ENCODE measurements at regions not wholly inside any gene's neighbourhood (a gene's known extent, or its start where the extent isn't known, plus 50 kb on each side); places are given as distances from the start of the nearest gene placed in this dataset.

DNA sequence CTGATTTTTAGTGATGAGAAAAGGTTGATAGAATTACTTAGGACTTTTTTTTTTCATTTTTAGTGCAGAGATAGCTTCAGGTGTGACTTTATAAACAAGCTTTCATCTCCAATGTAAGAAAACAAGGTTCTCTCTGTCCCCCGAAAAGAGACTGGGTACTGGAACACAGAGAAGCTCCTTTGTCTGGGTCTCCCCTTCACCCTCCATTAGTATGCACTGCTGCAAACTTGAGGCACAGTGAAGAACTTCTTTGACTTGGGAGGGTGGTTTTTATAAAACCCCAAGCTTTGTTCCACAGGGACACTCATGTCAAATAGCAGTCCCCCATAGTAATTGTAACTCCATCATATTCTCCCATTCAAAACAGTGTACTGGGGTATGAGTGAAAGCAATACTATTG, 93.5 kb upstream of the SOX2 start:
- DNase-seq: no peak
- Histone ChIP-seq H3K9ac (ENCODE audit: low read length in 3 of 3) (no peak overlapping the region), H3K36me3 (ENCODE audit: control insufficient read depth in 2 of 3, insufficient read depth in 3 of 3, low read length in 3 of 3) (no peaks in the 10 kb centered on the region), H3K27me3 (ENCODE audit: control insufficient read depth, insufficient read depth, low read length) (no peaks in the 10 kb centered on the region), H3K4me3 (ENCODE audit: low read length in 3 of 3) (no peak overlapping the region), H3K4me1 (ENCODE audit: control insufficient read depth in 2 of 3, insufficient read depth in 2 of 3, low read depth in 1 of 3, low read length in 3 of 3) (no peaks in the 10 kb centered on the region), H3K9me3 (ENCODE audit: control insufficient read depth in 2 of 3, insufficient read depth in 1 of 3, low read length in 3 of 3) (no peaks in the 10 kb centered on the region), H3K27ac (ENCODE audit: low read depth in 2 of 2, low read length in 2 of 2) (no peak overlapping the region)
- TF ChIP-seq, protein P1, sequence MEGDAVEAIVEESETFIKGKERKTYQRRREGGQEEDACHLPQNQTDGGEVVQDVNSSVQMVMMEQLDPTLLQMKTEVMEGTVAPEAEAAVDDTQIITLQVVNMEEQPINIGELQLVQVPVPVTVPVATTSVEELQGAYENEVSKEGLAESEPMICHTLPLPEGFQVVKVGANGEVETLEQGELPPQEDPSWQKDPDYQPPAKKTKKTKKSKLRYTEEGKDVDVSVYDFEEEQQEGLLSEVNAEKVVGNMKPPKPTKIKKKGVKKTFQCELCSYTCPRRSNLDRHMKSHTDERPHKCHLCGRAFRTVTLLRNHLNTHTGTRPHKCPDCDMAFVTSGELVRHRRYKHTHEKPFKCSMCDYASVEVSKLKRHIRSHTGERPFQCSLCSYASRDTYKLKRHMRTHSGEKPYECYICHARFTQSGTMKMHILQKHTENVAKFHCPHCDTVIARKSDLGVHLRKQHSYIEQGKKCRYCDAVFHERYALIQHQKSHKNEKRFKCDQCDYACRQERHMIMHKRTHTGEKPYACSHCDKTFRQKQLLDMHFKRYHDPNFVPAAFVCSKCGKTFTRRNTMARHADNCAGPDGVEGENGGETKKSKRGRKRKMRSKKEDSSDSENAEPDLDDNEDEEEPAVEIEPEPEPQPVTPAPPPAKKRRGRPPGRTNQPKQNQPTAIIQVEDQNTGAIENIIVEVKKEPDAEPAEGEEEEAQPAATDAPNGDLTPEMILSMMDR (IDR thresholded peaks at IDR 0.05; ENCODE audit: borderline replicate concordance, extremely low read depth, insufficient read depth): no peak
- intact Hi-C loops (cut with DNase I): no loop called here
- FAIRE-seq: no peak

DNA sequence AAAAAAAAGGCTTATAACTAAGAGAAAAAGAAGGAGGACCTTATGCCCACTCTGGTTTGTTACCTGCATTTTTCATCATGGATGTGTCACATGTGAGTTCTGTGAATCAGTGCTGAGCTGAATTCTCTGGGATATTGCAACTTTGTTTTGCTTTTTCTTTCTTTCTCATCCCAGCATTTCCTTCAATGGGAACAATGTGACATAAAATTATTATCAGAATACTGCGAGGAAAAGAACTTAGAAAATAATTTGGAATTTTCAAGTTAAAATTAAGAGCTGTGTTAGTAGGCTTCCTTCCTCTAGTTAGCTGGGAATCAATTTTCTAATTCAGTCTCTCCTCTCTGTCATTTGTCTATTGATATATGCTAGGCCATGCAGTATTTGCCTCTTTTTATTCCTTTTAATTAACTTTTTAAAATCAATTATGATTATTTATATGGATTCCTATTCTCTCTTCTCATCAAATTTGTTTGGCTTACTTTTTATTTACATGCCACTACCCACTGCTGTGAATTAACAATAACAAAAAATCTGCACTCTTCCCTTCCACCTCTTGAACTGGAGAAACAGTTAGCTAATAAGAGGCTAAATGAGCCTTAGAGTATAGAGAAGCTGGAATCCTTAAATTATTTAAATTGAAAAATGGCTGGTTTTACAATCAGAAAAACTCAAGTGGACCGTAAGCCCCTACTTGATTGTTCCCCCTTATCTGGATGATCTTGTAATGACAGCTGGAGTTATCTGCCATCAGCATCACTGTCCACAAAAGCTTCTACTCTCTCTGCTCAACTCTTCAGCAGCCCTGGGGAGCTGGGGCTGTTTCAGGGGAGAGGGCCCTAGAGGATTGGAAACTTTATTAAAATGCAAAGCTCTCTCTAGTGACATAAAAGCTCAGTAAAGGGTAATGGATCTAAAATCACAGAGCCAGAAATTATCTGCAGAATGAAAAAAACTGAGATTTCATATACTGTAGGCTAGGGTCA, 95.3 kb upstream of the SOX2 start:
- Histone ChIP-seq H3K4me1 (ENCODE audit: control insufficient read depth in 2 of 3, insufficient read depth in 2 of 3, low read depth in 1 of 3, low read length in 3 of 3) (no peaks in the 10 kb centered on the region), H3K9me3 (ENCODE audit: control insufficient read depth in 2 of 3, insufficient read depth in 1 of 3, low read length in 3 of 3) (no peaks in the 10 kb centered on the region), H3K9ac (ENCODE audit: low read length in 3 of 3) (no peak overlapping the region), H3K36me3 (ENCODE audit: control insufficient read depth in 2 of 3, insufficient read depth in 3 of 3, low read length in 3 of 3) (no peaks in the 10 kb centered on the region), H3K4me3 (ENCODE audit: low read length in 3 of 3) (no peak overlapping the region), H3K27ac (ENCODE audit: low read depth in 2 of 2, low read length in 2 of 2) (no peak overlapping the region), H3K27me3 (ENCODE audit: control insufficient read depth, insufficient read depth, low read length) (no peaks in the 10 kb centered on the region)
- TF ChIP-seq, protein P1 (IDR thresholded peaks at IDR 0.05; ENCODE audit: borderline replicate concordance, extremely low read depth, insufficient read depth): no peak
- DNase-seq: no peak
- FAIRE-seq: no peak
- intact Hi-C loops (cut with DNase I): no loop called here

DNA sequence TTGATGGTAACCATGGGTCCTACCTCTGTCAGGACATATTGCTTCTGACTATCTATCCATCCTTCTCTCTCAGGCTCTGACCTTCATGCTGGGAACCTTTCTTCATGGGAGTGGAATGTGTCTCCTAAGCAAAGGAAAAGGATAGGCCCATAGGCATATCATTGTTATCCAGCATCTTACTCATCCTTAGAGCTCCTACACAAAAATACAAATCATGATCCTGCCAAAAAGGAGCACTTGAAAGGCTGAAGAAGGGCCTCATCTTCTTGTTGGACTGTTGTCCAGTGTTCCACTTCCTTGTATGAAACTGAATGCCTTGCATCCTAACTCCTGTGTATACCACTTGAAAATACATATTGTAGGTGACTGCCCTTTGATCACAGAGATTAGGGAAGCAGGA, 96.1 kb upstream of the SOX2 start:
- TF ChIP-seq, protein P1 (IDR thresholded peaks at IDR 0.05; ENCODE audit: borderline replicate concordance, extremely low read depth, insufficient read depth): no peak
- Histone ChIP-seq H3K4me1 (ENCODE audit: control insufficient read depth in 2 of 3, insufficient read depth in 2 of 3, low read depth in 1 of 3, low read length in 3 of 3) (no peaks in the 10 kb centered on the region), H3K9ac (ENCODE audit: low read length in 3 of 3) (no peak overlapping the region), H3K27me3 (ENCODE audit: control insufficient read depth, insufficient read depth, low read length) (no peaks in the 10 kb centered on the region), H3K9me3 (ENCODE audit: control insufficient read depth in 2 of 3, insufficient read depth in 1 of 3, low read length in 3 of 3) (no peaks in the 10 kb centered on the region), H3K4me3 (ENCODE audit: low read length in 3 of 3) (no peak overlapping the region), H3K36me3 (ENCODE audit: control insufficient read depth in 2 of 3, insufficient read depth in 3 of 3, low read length in 3 of 3) (no peaks in the 10 kb centered on the region), H3K27ac (ENCODE audit: low read depth in 2 of 2, low read length in 2 of 2) (no peak overlapping the region)
- no peak for FAIRE-seq
- no peak for DNase-seq
- intact Hi-C loops (cut with DNase I): no loop called here

Data from kidney (tissue), 13 donors.